NCI-H2196 (cell line): ENCODE measurements at regions not wholly inside any gene's neighbourhood (a gene's known extent, or its start where the extent isn't known, plus 50 kb on each side); places are given as distances from the start of the nearest gene placed in this dataset.

Source experiments
- DNase-seq: peaks from one replicate; lab custom pipeline; 2025; ENCODE audit not compliant: unreplicated experiment; lab: John Stamatoyannopoulos, UW

DNA sequence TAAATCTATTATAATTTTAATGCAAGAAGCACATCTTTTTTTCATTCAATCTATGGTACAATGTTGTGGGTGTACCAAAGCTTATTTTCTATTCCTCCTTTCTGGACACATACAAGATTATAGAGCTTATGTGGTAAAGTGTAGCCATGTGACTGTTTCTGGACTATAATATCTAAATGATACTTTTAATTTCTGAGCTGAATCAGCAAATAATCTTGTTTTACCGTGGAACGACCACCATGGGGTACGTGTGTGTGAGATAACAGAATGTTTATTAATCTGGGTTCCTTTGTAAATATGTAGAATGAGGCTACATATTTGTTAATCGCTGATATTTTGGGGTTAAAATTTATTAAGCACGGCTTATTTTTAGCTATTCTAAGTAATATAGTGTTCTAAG, 111.5 kb upstream of the EYS start:
- no peak for DNase-seq

DNA sequence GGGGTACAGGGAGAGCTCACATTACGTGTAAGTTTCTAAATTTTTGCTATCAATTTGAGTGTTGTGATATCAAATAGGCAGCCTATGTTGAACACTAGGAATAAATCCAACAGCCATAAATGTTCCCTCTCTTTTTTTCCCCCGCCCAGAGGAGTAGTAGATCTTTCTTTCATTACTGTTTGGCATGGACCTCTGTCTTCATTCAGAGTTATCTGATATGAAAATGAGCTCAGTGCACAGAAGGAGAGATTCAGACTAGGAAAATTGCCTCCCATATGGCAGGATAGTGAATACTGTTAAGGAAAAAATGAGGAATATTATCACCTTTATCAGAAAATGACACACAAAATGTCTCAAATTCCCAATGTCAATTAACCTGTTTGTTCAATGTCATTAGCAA, 110.0 kb upstream of the EYS start:
- no peak for DNase-seq

DNA sequence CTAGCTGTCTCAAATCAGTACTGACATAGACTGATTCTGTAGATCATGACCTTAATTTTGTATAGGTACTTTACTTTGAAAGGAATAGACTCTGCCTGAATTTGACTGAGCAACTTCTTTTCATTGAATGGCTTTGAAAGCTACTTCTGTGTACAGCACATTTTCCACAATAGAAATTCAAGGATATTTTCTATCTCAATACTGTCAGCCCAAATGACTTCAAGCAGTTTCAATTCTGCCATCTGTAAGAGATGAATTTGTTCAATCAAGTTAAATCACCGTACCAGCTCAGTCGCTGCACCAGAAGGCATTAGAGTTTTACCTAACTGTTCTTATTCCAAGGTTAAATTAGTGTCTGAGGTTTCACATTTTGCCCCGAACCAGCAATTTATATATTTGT, 107.0 kb upstream of the EYS start:
- no peak for DNase-seq

DNA sequence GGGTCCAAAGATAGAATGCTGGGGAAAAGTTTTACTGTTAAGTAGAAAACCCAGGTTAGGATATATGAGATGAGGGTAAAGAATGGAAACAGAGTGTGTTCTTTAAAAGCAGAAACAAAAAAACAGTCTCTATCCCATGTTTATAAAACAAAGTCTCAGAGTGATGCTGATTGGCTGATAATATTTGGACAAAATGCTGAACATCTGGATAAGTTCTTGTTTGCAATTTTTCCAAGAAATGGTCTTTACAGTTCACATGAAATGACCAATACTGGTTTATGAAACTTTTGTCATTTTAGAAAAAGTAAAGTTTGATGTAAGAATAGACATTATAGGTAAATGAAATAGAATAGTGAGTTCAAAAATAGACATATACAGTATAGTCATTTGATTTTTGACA, 96.2 kb upstream of the EYS start:
- no peak for DNase-seq

- no peak for DNase-seq
Observed at GRCh38 chr6:65799389-65799788, 92.4 kb upstream of the EYS start.

DNA sequence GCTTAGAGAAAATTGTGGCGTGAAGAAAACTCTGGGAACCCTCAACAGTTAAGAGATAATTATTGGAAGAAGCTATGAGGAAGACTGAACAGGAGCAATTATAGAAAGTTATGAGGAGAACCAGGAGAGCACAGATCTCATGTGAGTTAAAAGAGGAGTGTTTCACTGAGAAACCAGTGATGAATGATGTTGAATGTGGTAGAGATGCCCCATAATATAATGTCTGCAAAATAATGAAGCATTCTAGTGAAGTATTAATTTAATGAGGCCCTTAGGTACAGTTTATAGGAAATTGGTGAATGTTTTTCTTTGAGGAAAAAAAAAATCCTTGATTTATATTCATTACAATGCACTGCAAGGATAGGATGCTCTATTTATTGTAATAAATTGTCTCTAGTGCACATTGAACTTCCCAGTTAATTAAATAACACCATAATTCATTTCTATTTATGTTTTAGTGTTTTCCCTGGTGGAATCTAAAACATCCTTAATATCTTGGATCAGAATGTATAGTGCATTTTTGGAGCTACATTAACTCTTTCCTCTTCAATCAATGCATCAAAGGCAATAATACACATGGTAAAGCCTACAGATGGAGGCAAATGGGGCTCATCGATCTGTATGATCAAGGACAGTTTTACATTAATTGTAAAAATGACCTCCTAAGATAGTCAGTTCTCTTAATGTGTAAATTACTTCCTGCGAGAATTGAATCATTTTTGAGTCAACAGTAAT, 91.4 kb upstream of the EYS start:
- no peak for DNase-seq

DNA sequence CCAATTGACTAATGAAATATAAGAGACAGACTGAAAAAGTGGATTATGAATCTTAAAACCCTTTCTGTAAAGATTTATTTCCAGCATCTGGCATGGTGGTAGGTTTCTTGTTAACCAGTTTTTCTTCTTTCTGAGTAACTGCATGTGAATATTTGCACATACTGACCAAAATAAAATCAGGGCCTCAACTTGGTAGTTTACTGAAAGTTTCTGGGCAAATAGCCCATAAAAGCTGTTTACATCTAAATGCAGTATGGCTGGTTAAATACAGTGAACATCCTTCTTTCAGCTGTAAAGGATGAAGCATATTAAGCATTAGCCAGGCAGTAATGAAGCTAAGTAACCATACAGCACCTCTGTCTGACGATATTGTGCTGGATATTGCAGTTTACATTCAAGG, 83.6 kb upstream of the EYS start:
- DNase-seq, result no peak

GRCh38 chr6:65787787-65788186, 80.8 kb upstream of the EYS start:
- DNase-seq, result no peak

GRCh38 chr6:65786815-65787214, 79.8 kb upstream of the EYS start:
- DNase-seq, result no peak

- DNase-seq, result no peak
Observed at GRCh38 chr6:65780691-65781090, 73.7 kb upstream of the EYS start.

DNA sequence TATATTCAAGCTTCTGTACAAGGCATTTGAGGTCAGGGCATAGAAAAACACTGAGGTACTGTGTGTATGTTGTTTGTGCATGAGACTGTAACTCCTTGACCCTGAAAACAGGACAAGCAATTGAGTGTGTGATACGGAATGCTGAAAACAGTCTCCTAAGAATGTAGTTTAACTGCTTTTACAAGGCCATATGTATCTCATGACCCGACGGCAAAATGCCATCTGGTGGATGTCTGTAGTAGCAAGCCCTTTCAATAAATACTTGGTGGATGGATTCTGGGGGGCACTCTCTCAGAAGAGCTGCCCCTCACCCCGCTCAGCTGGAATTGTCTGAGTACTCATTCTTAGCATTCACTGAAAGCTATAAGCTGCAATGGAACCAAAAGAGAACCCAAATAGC, 69.3 kb upstream of the EYS start:
- DNase-seq, result no peak

- no peak for DNase-seq
Observed at GRCh38 chr6:65771946-65772345, 64.9 kb upstream of the EYS start.

DNA sequence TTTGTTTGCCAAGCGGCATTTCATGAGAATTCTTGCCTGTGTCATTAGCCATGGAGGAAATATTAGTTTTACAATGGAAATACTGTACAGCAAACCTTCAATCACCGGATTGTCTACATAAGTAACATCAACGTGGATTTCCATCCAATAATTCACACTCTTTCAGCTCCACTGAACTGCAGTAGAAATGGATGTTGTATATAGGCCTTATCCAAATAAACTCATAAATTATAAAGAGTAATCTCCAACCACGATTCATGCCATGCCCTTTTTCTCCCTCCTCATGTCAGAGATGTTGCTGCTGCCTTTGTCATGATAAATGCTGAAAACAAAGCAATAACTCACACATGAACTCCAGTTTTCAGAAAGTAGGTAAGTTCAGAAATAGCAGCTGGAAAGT, 54.9 kb upstream of the EYS start:
- DNase-seq, result no peak

- DNase-seq, result no peak
Observed at GRCh38 chr6:65760285-65760684, 53.3 kb upstream of the EYS start.
